ENCODE measurements at regions not wholly inside any gene's neighbourhood (a gene's known extent, or its start where the extent isn't known, plus 50 kb on each side); places are given as distances from the start of the nearest gene placed in this dataset.

- no peak for TF ChIP-seq CTCF (IDR thresholded peaks at IDR 0.05; ENCODE audit: low read length)
- no peak for TF ChIP-seq EZH2 (IDR thresholded peaks at IDR 0.05; ENCODE audit: borderline replicate concordance, low read length)
These were observed 511.4 kb downstream of the PCNX1 start for GRCh38 chr14:71418532-71419245.

Data from OCI-LY1 (cell line).